ENCODE measurements at regions not wholly inside any gene's neighbourhood (a gene's known extent, or its start where the extent isn't known, plus 50 kb on each side); places are given as distances from the start of the nearest gene placed in this dataset.

- TF ChIP-seq CTCF (IDR thresholded peaks at IDR 0.05), result no peak
- no peak for TF ChIP-seq EZH2 (IDR thresholded peaks at IDR 0.05; ENCODE audit: borderline replicate concordance, insufficient read depth, low read depth, low read length, poor library complexity, severe bottlenecking)
Measured at GRCh38 chr13:78862446-78862845, 203.5 kb upstream of the OBI1 start.
